A204.1 (cell line): ENCODE measurements at regions not wholly inside any gene's neighbourhood (a gene's known extent, or its start where the extent isn't known, plus 50 kb on each side); places are given as distances from the start of the nearest gene placed in this dataset.
"Not testable (repeated sequence)": the region's sequence is repeated elsewhere in the genome, so short reads cannot be mapped to it uniquely, and the experiment has no call there.

Source experiments
- FAIRE-seq: peaks from 2 replicates; lab custom pipeline; 2012; peaks lifted over from hg19 to GRCh38; lab: Jason Lieb, UNC

DNA sequence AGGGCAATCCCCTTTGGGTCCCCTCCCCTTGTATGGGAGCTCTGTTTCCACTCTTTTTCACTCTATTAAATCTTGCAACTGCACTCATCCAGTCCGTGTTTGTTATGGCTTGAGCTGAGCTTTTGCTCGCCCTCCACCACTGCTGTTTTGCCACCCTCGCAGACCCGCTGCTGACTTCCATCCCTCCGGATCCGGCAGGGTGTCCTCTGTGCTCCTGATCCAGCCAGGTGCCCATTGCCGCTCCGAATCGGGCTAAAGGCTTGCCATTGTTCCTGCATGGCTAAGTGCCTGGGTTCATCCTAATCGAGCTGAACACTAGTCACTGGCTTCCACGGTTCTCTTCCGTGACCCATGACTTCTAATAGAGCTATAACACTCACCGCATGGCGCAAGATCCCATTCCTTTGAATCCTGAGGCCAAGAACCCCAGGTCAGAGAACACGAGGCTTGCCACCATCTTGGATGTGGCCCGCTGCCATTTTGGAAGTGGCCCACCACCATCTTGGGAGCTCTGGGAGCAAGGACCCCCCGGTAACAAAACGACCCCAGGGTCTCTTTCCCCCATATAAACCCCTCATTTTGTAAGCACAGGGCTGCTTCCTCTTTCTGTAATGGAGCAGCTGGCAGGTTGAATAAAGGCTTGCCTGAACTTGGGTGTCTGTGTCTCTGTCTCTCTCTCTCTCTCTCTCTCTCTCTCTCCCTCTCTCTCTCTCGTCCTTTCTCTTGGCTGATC, 1166.2 kb downstream of the TAF11L14 start:
- FAIRE-seq = no peak

GRCh38 chr5:18801413-18801812, 1167.2 kb downstream of the TAF11L14 start:
- FAIRE-seq = not testable (repeated sequence)

DNA sequence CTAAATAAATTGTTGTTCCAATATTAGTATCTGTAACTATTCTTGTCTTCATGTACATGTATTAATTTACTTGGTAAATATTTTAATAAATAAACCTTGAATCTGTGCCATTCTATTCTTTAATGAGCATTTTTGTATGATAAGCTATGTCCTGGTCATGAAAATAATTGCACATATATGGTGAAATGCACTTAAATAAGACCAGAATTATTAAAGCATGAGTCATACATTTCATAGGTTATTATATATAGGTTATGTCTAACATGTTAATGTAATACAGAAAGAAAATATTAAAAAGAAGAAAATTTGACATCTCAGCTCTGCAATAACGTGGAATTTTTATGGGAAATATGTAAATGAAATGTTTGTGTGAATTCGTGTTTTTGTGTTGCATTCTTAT, 1168.1 kb downstream of the TAF11L14 start:
- no peak for FAIRE-seq

GRCh38 chr5:18805376-18805775, 1171.1 kb downstream of the TAF11L14 start:
- no peak for FAIRE-seq

- FAIRE-seq = no peak
Observed at GRCh38 chr5:18807256-18808149, 1173.2 kb downstream of the TAF11L14 start.

DNA sequence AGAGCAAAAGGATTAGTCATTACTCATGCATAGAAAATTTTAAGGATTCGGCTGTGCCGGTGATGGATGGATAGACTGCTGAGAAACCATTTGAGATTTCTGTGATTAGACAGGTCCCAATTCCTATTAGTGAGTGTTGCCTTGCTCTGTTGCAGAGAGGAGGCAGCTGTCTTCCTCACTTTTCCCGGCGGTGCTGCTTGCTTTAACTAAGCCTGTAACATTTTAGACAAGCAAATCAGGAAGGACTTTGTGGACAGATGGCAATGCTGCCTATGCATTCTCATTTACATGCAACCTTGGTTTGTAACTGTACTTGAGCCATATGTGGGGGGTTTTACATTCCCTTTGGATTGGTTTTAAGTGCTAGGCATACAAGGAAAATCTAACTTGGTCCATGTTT, 1176.3 kb downstream of the CDH18 start:
- FAIRE-seq = no peak

DNA sequence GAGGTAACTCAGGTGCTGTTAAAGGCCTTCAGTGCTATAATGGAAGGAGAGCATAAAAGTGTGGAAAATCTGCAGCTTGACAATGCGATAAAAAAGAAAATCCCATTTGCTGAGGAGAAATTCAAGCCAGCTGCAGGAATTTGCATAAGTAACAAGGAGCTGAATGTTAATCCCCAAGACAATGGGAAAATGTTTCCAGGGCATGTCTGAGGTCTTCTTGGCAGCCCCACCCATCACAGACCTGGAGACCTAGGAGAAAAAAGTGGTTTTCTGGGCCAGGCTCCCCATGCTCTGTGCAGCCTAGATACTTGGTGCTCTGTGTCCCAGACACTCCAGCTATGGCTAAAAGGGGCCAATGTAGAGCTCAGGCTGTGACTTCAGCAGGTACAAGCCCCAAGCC, 1159.6 kb downstream of the CDH18 start:
- FAIRE-seq = no peak

DNA sequence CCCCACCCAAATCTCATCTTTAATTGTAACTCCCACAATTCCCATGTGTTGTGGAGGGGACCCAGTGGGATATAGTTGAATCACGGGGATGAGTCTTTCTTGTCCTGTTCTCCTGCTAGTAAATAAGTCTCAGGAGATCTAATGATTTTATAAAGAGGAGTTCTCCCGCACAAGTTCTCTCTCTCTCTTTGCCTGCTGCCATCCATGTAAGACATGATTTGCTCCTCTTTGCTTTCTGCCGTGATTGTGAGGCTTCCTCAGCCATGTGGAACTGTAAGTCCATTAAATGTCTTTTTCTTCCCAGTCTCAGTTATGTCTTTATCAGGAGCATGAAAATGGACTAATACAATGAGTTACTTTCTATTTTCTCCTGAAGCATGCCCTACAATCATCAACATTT, 1158.5 kb downstream of the CDH18 start:
- FAIRE-seq = no peak

GRCh38 chr5:18850216-18850615, 1137.8 kb downstream of the CDH18 start:
- FAIRE-seq = no peak

GRCh38 chr5:18872978-18873377, 1115.0 kb downstream of the CDH18 start:
- no peak for FAIRE-seq

DNA sequence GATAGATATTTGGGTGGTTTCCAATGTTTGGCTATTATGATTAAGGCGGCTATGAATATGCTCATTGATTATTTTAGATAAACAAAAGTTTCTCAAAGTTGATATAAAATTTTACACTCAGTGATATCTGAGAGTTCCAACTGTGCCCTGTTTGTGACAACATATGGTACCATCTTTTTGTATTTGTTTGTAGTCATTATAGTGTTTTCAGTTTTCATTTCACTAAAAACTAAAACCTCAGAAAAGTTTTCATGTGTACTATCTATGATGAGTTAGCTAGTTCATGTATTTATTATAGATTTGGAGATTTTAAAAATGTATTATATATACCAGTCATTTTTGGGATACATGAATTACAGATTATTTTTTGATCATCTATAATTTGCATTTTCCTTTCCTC, 1111.4 kb downstream of the CDH18 start:
- FAIRE-seq = no peak

GRCh38 chr5:18881615-18882014, 1106.4 kb downstream of the CDH18 start:
- no peak for FAIRE-seq

DNA sequence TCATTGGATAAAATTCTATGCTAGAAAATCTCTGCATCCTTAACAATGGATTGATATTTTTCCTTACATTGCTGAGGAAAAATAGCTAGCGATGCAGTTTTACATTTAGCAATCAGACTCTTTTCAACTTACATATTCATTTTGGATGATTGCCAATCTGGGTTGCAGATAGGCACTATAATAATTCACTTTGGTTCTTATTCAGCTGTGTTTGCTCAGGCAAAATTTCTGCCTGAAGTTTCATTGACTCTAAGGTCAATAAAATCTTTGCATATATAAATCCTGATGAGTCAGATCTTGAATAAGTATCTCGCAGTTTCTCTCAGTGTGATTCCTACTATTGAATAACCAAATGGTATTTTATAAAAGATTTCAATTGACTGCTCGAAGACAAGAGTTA, 1105.8 kb downstream of the CDH18 start:
- no peak for FAIRE-seq

DNA sequence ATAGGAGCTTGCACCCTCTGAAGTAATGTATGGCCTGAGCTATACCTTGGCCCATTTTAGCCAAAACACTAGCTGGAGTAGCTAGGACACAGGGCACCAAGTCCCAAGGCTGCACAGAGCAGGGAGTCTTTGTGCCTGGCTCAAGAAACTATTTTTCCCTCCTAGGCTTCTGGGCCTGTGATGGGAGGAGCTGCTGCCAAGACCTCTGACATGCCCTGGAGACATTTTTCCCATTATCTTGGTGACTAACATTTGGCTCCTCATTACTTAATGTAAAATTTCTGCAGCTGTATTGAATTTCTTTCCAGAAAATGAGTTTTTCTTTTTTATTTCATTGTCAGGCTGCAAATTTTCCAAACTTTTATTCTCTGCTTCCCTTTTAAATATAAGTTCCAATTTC, 1099.2 kb downstream of the CDH18 start:
- FAIRE-seq = no peak

- FAIRE-seq = peak; percentile 82
Observed at GRCh38 chr5:18900644-18901043, 1087.4 kb downstream of the CDH18 start.

DNA sequence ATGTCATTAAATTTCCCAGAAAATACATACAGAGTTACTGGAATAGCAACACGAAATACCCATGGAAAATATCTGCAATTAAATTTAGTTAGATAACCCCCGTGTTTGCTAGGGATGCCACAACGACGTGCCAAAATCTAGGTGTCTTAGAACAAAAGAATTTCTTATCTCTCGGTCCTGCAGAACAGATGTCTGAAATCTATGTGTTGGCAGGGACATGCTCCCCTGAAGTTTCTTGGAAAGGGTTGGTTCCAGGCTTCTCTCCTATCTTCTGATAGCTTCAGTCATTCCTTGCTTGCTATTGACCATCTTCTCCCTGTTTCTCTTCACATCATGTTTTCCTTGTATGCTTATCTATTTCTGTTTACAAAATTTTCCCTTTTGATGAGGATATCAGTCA, 1067.0 kb downstream of the CDH18 start:
- FAIRE-seq = no peak

DNA sequence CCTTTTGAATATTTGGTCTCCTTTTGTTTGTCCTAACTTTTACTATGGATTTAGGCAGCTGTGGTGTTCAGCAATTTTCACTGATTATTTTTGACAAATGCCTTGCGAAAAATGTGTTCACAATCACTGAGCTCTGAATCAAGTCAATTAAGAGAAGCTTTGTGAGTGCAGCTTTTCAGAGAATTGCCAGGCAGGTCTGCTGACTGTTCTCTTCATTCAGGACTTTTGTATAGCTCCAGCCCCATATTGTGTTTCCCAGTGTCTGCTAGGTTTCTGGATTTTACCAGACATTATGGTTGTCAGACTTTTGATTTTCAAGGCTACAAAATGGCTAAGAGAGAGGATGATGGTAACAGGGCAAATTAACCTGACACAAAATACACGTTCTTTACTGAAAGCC, 1055.9 kb downstream of the CDH18 start:
- FAIRE-seq = no peak

GRCh38 chr5:18944771-18945170, 1043.2 kb downstream of the CDH18 start:
- FAIRE-seq = no peak

- FAIRE-seq = no peak
Observed at GRCh38 chr5:18954239-18954638, 1033.8 kb downstream of the CDH18 start.

DNA sequence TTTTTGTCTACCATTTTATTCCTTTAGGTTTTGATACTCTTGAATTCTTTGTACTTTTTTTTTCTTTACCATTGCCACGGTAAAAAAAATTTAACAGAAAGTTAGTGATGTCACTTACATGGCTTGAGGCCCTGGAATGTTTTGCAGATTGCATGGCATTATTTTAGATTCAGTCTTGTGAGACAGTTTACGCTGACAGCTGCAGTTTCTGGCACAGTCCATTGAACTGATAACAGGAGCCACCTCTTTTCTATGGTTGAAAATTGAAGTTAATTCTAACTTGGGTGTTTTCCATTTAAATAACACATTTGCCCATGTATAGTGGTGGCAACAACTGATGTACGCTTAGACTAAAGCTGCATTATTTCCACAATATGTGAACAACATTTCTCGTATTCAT, 1028.5 kb downstream of the CDH18 start:
- no peak for FAIRE-seq

DNA sequence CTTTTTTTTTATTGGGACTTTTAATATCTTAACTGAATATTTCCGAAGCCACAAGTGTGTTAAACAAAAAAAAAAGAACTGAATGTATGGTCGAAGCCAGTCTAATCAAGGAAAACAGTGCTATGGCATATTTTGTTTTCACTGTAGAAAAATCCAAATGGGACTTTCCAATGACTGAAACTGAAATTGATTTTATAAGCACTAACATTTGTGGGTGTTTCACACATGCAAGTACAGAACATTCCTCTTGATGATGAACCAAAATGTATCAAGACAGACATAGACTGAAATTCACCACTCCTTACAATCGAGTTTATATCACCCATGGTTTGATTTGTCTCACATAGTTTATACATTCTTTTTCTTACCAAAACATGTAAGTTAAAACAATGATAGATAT, 1026.8 kb downstream of the CDH18 start:
- no peak for FAIRE-seq

DNA sequence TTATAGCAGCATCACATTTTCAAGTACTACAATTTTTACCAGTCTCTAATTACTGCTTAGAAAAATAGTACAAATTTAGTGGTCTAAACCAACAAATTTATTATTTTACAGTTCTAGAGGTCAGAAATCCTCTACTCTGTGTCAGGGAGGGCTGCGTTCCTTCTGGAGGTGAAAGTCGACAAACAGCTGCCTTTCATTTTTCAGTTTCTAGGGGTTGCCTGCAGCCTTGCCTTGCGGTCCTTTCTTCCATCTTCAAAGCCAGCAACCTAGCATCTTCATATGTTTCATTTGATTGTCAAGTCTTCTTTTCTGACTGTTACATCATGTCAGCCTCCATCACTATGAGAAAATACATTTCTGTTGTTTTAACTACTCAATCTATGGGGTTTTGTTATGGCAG, 1022.1 kb downstream of the CDH18 start:
- no peak for FAIRE-seq

DNA sequence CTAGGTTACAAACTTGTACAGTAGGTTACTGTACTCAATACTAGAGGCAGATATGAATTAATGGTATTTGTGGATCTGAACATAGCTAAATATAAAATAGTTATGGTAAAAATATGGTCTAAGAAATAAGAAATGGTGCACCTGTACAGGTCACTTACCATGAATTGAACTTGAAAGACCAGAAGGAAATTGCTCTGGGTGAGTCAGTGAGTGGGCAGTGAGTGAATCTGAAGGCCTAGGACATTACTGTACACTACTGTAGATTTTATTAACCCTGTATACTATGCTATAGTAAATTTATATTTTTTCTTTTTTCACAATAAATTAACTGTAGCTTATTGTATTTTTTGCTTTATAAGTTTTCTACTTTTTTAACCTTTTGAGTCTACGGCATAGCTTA, 1020.4 kb downstream of the CDH18 start:
- FAIRE-seq = peak; percentile 58

- no peak for FAIRE-seq
Observed at GRCh38 chr5:18968966-18969365, 1019.0 kb downstream of the CDH18 start.
